ENCODE measurements at regions not wholly inside any gene's neighbourhood (a gene's known extent, or its start where the extent isn't known, plus 50 kb on each side); places are given as distances from the start of the nearest gene placed in this dataset.

GRCh38 chr18:46413684-46414083 lies 243.3 kb downstream of the LOXHD1 start:
- DNase-seq (ENCODE audit: low spot score), result no peak
- TF ChIP-seq, protein P1, sequence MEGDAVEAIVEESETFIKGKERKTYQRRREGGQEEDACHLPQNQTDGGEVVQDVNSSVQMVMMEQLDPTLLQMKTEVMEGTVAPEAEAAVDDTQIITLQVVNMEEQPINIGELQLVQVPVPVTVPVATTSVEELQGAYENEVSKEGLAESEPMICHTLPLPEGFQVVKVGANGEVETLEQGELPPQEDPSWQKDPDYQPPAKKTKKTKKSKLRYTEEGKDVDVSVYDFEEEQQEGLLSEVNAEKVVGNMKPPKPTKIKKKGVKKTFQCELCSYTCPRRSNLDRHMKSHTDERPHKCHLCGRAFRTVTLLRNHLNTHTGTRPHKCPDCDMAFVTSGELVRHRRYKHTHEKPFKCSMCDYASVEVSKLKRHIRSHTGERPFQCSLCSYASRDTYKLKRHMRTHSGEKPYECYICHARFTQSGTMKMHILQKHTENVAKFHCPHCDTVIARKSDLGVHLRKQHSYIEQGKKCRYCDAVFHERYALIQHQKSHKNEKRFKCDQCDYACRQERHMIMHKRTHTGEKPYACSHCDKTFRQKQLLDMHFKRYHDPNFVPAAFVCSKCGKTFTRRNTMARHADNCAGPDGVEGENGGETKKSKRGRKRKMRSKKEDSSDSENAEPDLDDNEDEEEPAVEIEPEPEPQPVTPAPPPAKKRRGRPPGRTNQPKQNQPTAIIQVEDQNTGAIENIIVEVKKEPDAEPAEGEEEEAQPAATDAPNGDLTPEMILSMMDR (conservative IDR thresholded peaks at IDR 0.05; ENCODE audit: low read depth, low read length), result no peak
- TF ChIP-seq EZH2 (IDR thresholded peaks at IDR 0.05; ENCODE audit: borderline replicate concordance, low read depth, low read length, poor library complexity, severe bottlenecking), result no peak
- no peaks in the 10 kb centered on the region for H3K27me3 ChIP-seq (replicated peaks; ENCODE audit: insufficient read depth, low read depth, low read length, poor library complexity)
- peaks cover 7% of the 10 kb centered on the region for H3K4me1 ChIP-seq (ENCODE audit: insufficient read depth, low read length, poor library complexity, severe bottlenecking)
- H3K27ac ChIP-seq (ENCODE audit: low read depth, low read length, poor library complexity, severe bottlenecking), result no peak overlapping the region
- H3K9me3 ChIP-seq (ENCODE audit: low read depth, low read length, poor library complexity, severe bottlenecking), result no peaks in the 10 kb centered on the region
- H3K4me3 ChIP-seq (ENCODE audit: low read depth, low read length, poor library complexity, severe bottlenecking), result no peak overlapping the region
- POLR2A ChIA-PET (ENCODE audit: low non-redundant PET), result no interaction called here
- no TSS peak for BruUV-seq (replicated peaks)
- no peaks in the 10 kb centered on the region for H3K36me3 ChIP-seq (ENCODE audit: insufficient read depth, low read length, poor library complexity, severe bottlenecking)
- CTCF ChIA-PET, result no interaction called here
- intact Hi-C loops (cut with micrococcal nuclease; ENCODE audit: unreplicated experiment), result no loop called here

DNA sequence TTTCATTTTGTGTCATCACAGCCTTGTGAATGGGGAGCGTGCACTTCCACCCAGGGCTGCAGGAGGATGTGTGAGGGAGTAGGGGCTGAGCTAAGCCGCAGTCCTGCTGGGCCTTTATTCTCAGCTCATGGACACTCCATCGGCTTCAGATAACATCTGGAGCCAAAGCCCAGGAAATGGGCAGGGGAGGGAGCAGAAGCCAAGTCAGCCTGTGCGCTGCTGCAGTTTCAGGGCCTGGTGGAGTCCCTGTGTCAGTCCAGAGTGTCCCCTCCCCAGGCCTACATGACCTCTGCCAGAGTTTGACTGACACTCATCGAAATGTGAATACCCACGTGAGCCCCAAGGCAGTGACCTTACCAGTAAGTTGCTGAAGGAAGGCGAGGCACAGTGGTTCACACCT lies 242.2 kb downstream of the LOXHD1 start:
- Histone ChIP-seq H3K9me3 (ENCODE audit: low read depth, low read length, poor library complexity, severe bottlenecking) (no peaks in the 10 kb centered on the region), H3K27ac (ENCODE audit: low read depth, low read length, poor library complexity, severe bottlenecking) (no peak overlapping the region), H3K27me3 (replicated peaks; ENCODE audit: insufficient read depth, low read depth, low read length, poor library complexity) (no peaks in the 10 kb centered on the region), H3K4me1 (ENCODE audit: insufficient read depth, low read length, poor library complexity, severe bottlenecking) (peaks cover 7% of the 10 kb centered on the region), H3K4me3 (ENCODE audit: low read depth, low read length, poor library complexity, severe bottlenecking) (no peak overlapping the region), H3K36me3 (ENCODE audit: insufficient read depth, low read length, poor library complexity, severe bottlenecking) (no peaks in the 10 kb centered on the region)
- intact Hi-C loops (cut with micrococcal nuclease; ENCODE audit: unreplicated experiment), result no loop called here
- CTCF ChIA-PET, result no interaction called here
- POLR2A ChIA-PET (ENCODE audit: low non-redundant PET), result no interaction called here
- no TSS peak for BruUV-seq (replicated peaks)
- DNase-seq (ENCODE audit: low spot score), result no peak
- no peak for TF ChIP-seq EZH2 (IDR thresholded peaks at IDR 0.05; ENCODE audit: borderline replicate concordance, low read depth, low read length, poor library complexity, severe bottlenecking)
- TF ChIP-seq, protein P1 (conservative IDR thresholded peaks at IDR 0.05; ENCODE audit: low read depth, low read length), result no peak

DNA sequence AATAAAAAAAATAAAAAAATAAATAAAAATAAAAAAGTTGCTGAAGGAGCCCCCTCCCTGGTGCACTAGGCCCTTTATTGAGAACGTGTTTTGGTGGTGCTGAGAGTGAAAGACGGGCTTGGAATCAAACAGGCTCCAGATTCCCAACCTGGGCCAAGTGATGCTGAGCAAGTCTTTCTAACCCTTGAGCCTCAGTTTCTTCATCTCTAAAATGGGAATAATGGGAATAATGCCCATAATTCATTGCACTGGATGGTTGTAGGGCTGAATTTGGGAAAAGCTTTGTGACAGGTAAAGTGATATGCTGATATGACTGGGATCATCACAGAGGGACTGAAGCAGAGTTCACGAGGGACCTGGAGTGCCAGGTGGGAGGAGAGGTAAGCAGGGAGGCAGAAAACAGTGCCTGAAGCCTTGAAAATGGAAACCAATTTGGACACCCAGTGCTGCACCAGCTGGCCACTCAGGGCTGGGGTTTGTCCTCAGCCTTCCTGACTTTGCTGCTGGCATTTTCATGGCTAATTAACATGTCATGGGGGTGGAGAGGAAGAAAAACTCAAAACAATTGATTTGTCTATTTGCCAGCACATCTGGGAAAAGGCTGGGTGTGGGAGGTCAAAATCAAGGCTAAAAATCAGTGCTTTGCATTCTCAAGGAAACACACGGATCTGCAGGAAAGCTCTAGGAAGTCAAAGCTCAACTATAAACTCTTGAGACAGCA lies 241.3 kb downstream of the LOXHD1 start:
- CTCF ChIA-PET, result no interaction called here
- no peak for TF ChIP-seq EZH2 (IDR thresholded peaks at IDR 0.05; ENCODE audit: borderline replicate concordance, low read depth, low read length, poor library complexity, severe bottlenecking)
- TF ChIP-seq, protein P1 (conservative IDR thresholded peaks at IDR 0.05; ENCODE audit: low read depth, low read length), result no peak
- no peak overlapping the region for H3K27ac ChIP-seq (ENCODE audit: low read depth, low read length, poor library complexity, severe bottlenecking)
- no peak overlapping the region for H3K4me3 ChIP-seq (ENCODE audit: low read depth, low read length, poor library complexity, severe bottlenecking)
- peaks cover 7% of the 10 kb centered on the region for H3K4me1 ChIP-seq (ENCODE audit: insufficient read depth, low read length, poor library complexity, severe bottlenecking)
- intact Hi-C loops (cut with micrococcal nuclease; ENCODE audit: unreplicated experiment), result no loop called here
- no peaks in the 10 kb centered on the region for H3K36me3 ChIP-seq (ENCODE audit: insufficient read depth, low read length, poor library complexity, severe bottlenecking)
- H3K27me3 ChIP-seq (replicated peaks; ENCODE audit: insufficient read depth, low read depth, low read length, poor library complexity), result no peaks in the 10 kb centered on the region
- no peak for DNase-seq (ENCODE audit: low spot score)
- no peaks in the 10 kb centered on the region for H3K9me3 ChIP-seq (ENCODE audit: low read depth, low read length, poor library complexity, severe bottlenecking)
- POLR2A ChIA-PET (ENCODE audit: low non-redundant PET), result no interaction called here
- BruUV-seq (replicated peaks), result no TSS peak

Data from A673 (cell line).